ENCODE measurements at regions not wholly inside any gene's neighbourhood (a gene's known extent, or its start where the extent isn't known, plus 50 kb on each side); places are given as distances from the start of the nearest gene placed in this dataset.

DNA sequence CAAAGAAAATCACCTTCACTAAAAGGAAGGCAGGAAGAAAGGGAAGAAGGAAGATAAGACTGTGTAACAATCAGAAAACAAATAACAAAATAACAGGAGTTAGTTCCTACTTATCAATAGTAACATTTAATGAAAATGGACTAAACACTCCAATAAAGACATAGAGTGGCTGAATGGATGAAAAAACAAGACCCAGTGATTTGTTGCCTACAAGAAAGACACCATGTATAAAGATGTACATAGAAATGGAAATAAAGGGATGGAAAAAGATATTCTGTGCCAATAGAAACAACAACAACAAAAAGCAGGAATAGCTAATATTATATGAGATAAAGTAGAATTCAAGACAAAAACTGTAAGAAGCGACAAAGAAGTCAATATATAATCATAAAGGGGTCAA, 116.8 kb downstream of the LURAP1L start:
- Histone ChIP-seq H3K4me3 (ENCODE audit: low read depth in 2 of 2, low read length in 1 of 2) (no peak overlapping the region), H4K20me1 (ENCODE audit: insufficient read depth) (no peaks in the 10 kb centered on the region), H3K27ac (ENCODE audit: low read depth in 2 of 2, low read length in 1 of 2) (no peak overlapping the region), H3F3A (replicated peaks; ENCODE audit: insufficient read depth) (no peaks in the 10 kb centered on the region), H3K27me3 (ENCODE audit: insufficient read depth) (no peaks in the 10 kb centered on the region), H3K4me1 (ENCODE audit: control insufficient read depth in 1 of 2, insufficient read depth in 2 of 2, low read depth in 1 of 2, low read length in 1 of 2) (no peaks in the 10 kb centered on the region), H2AFZ (ENCODE audit: low read depth) (no peak overlapping the region), H3K9ac (no peak overlapping the region), H3K9me2 (no peaks in the 10 kb centered on the region), H3K36me3 (replicated peaks in 1 of 2; ENCODE audit: control insufficient read depth in 1 of 2, insufficient read depth in 2 of 2, low read length in 1 of 2) (no peaks in the 10 kb centered on the region), H3K9me3 (0 out of 2 replicates have a peak, but pooled peaks cover 4% of the 10 kb centered on the region), H3K4me2 (no peak overlapping the region), H3K79me2 (ENCODE audit: insufficient read depth) (no peaks in the 10 kb centered on the region)
- POLR2A ChIA-PET = no interaction called here
- DNase-seq = no peak
- CTCF ChIA-PET = interaction anchor here (0.8 to 1.6 kb wide), 3 partner anchors 167 to 172 kb away, joined by 3 to 5 read pairs (median 3); no protein-coding TSS in a partner anchor
- TF ChIP-seq JUND (IDR thresholded peaks at IDR 0.05) (no peak), GABPA (IDR thresholded peaks at IDR 0.05; ENCODE audit: low read depth) (no peak), SIN3A (IDR thresholded peaks at IDR 0.05; ENCODE audit: borderline replicate concordance, low read depth, low read length) (no peak), TAF1 (IDR thresholded peaks at IDR 0.05; ENCODE audit: borderline replicate concordance, low read depth, low read length) (no peak)
- 57% methylated on average over 1 of the region's 1 CpG for WGBS (ENCODE audit: low lambda C conversion rate)

DNA sequence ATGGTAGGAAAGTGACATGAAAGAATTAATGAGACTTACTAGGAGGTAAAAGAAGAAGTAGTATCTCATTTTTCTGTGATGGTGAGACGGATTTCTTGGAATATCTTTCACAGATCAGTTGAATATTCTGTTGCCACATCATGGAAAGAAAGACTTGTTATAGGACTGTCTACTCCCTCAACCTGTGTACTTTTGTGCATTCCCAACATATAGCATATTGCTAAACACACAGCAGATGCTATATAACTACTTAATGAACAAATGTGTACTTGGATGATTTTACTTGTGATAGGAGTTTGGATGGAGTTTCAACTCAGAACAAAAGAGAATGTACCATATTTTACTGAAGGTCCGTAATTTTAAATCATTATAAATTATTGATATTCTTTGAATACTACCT, 128.5 kb downstream of the LURAP1L start:
- Histone ChIP-seq H3K36me3 (replicated peaks in 1 of 2; ENCODE audit: control insufficient read depth in 1 of 2, insufficient read depth in 2 of 2, low read length in 1 of 2) (no peaks in the 10 kb centered on the region), H3K4me2 (no peak overlapping the region), H3K27me3 (ENCODE audit: insufficient read depth) (no peaks in the 10 kb centered on the region), H3K79me2 (ENCODE audit: insufficient read depth) (no peaks in the 10 kb centered on the region), H2AFZ (ENCODE audit: low read depth) (no peak overlapping the region), H3K27ac (ENCODE audit: low read depth in 2 of 2, low read length in 1 of 2) (no peak overlapping the region), H4K20me1 (ENCODE audit: insufficient read depth) (no peaks in the 10 kb centered on the region), H3K4me3 (ENCODE audit: low read depth in 2 of 2, low read length in 1 of 2) (no peak overlapping the region), H3K9ac (no peak overlapping the region), H3K9me3 (no peaks in the 10 kb centered on the region), H3K4me1 (ENCODE audit: control insufficient read depth in 1 of 2, insufficient read depth in 2 of 2, low read depth in 1 of 2, low read length in 1 of 2) (no peaks in the 10 kb centered on the region), H3K9me2 (no peaks in the 10 kb centered on the region), H3F3A (replicated peaks; ENCODE audit: insufficient read depth) (no peaks in the 10 kb centered on the region)
- CTCF ChIA-PET = no interaction called here
- POLR2A ChIA-PET = no interaction called here
- 50% methylated on average over 2 of the region's 2 CpGs for WGBS (ENCODE audit: low lambda C conversion rate)
- no peak for TF ChIP-seq JUND (IDR thresholded peaks at IDR 0.05)
- TF ChIP-seq POLR2AphosphoS5 (IDR thresholded peaks at IDR 0.05; ENCODE audit: low read depth, low read length) = no peak
- TF ChIP-seq TCF12 (IDR thresholded peaks at IDR 0.05) = no peak
- TF ChIP-seq, protein P1, sequence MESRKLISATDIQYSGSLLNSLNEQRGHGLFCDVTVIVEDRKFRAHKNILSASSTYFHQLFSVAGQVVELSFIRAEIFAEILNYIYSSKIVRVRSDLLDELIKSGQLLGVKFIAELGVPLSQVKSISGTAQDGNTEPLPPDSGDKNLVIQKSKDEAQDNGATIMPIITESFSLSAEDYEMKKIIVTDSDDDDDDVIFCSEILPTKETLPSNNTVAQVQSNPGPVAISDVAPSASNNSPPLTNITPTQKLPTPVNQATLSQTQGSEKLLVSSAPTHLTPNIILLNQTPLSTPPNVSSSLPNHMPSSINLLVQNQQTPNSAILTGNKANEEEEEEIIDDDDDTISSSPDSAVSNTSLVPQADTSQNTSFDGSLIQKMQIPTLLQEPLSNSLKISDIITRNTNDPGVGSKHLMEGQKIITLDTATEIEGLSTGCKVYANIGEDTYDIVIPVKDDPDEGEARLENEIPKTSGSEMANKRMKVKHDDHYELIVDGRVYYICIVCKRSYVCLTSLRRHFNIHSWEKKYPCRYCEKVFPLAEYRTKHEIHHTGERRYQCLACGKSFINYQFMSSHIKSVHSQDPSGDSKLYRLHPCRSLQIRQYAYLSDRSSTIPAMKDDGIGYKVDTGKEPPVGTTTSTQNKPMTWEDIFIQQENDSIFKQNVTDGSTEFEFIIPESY (IDR thresholded peaks at IDR 0.05; ENCODE audit: borderline replicate concordance, low read depth) = no peak
- no peak for TF ChIP-seq FOSL2 (IDR thresholded peaks at IDR 0.05; ENCODE audit: borderline replicate concordance, low read depth)
- no peak for TF ChIP-seq MXI1 (IDR thresholded peaks at IDR 0.05; ENCODE audit: low read depth, low read length)
- TF ChIP-seq SMC3 (IDR thresholded peaks at IDR 0.05; ENCODE audit: low read depth, low read length) = no peak
- TF ChIP-seq, protein P2, sequence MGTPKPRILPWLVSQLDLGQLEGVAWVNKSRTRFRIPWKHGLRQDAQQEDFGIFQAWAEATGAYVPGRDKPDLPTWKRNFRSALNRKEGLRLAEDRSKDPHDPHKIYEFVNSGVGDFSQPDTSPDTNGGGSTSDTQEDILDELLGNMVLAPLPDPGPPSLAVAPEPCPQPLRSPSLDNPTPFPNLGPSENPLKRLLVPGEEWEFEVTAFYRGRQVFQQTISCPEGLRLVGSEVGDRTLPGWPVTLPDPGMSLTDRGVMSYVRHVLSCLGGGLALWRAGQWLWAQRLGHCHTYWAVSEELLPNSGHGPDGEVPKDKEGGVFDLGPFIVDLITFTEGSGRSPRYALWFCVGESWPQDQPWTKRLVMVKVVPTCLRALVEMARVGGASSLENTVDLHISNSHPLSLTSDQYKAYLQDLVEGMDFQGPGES (IDR thresholded peaks at IDR 0.05; ENCODE audit: low read depth, low read length) = no peak
- TF ChIP-seq GATA2 (CRISPR knock-in tag; IDR thresholded peaks at IDR 0.05) = no peak
- no peak for TF ChIP-seq RAD21 (IDR thresholded peaks at IDR 0.05; ENCODE audit: low read length)
- no peak for TF ChIP-seq RCOR1 (IDR thresholded peaks at IDR 0.05; ENCODE audit: low read length)
- TF ChIP-seq CHD2 (IDR thresholded peaks at IDR 0.05; ENCODE audit: low read length, partially characterized antibody) = no peak
- no peak for TF ChIP-seq SIN3A (IDR thresholded peaks at IDR 0.05; ENCODE audit: borderline replicate concordance, low read depth, low read length)
- TF ChIP-seq NFIC (IDR thresholded peaks at IDR 0.05; ENCODE audit: borderline replicate concordance) = no peak
- TF ChIP-seq TAF1 (IDR thresholded peaks at IDR 0.05; ENCODE audit: borderline replicate concordance, low read depth, low read length) = no peak
- no peak for TF ChIP-seq FOXM1 (IDR thresholded peaks at IDR 0.05; ENCODE audit: low read depth)
- no peak for TF ChIP-seq NRF1 (IDR thresholded peaks at IDR 0.05; ENCODE audit: low read depth, low read length)
- TF ChIP-seq, protein P3, sequence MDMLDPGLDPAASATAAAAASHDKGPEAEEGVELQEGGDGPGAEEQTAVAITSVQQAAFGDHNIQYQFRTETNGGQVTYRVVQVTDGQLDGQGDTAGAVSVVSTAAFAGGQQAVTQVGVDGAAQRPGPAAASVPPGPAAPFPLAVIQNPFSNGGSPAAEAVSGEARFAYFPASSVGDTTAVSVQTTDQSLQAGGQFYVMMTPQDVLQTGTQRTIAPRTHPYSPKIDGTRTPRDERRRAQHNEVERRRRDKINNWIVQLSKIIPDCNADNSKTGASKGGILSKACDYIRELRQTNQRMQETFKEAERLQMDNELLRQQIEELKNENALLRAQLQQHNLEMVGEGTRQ (IDR thresholded peaks at IDR 0.05; ENCODE audit: borderline replicate concordance, low read depth, low read length) = no peak
- TF ChIP-seq MEF2A (IDR thresholded peaks at IDR 0.05; ENCODE audit: borderline replicate concordance, low read depth) = no peak
- no peak for TF ChIP-seq GABPA (IDR thresholded peaks at IDR 0.05; ENCODE audit: low read depth)
- DNase-seq = no peak
